ENCODE measurements at regions not wholly inside any gene's neighbourhood (a gene's known extent, or its start where the extent isn't known, plus 50 kb on each side); places are given as distances from the start of the nearest gene placed in this dataset.

GRCh38 chr1:172980456-172980855 is 70.3 kb downstream of the TNFSF18 start:
- Histone ChIP-seq H3K27ac (ENCODE audit: low read depth, low read length) (no peak overlapping the region), H3K9me2 (ENCODE audit: insufficient read depth) (no peaks in the 10 kb centered on the region), H3K27me3 (ENCODE audit: insufficient read depth, low read length) (no peaks in the 10 kb centered on the region), H4K20me1 (ENCODE audit: insufficient read depth) (no peaks in the 10 kb centered on the region), H3K4me3 (replicated peaks in 1 of 2; ENCODE audit: low read depth in 1 of 2, low read length in 2 of 2) (no peak overlapping the region), H3K4me1 (ENCODE audit: control insufficient read depth in 1 of 2, insufficient read depth in 2 of 2, low read length in 2 of 2) (peaks cover 0 to 8% of the 10 kb centered on the region in 2 experiments; a peak in 1 of 4 replicates), H3K36me3 (ENCODE audit: control insufficient read depth in 1 of 2, insufficient read depth in 2 of 2, low read length in 2 of 2) (no peaks in the 10 kb centered on the region), H3K9ac (ENCODE audit: low read length) (no peak overlapping the region), H3K9me3 (ENCODE audit: control insufficient read depth in 1 of 2, insufficient read depth in 1 of 2, low read depth in 1 of 2, low read length in 2 of 2) (no peaks in the 10 kb centered on the region), H3K79me2 (ENCODE audit: insufficient read depth, low read length) (no peaks in the 10 kb centered on the region), H2AFZ (ENCODE audit: low read depth, low read length, poor library complexity, severe bottlenecking) (peak overlapping the region; percentile 79), H3K4me2 (ENCODE audit: low read length) (no peak overlapping the region)
- no TSS peak for BruUV-seq (replicated peaks)
- ChIA-PET RAD21 (ENCODE audit: low non-redundant PET in 1 of 2, low total read pairs in 2 of 2, uncharacterized antibody in 2 of 2, unreplicated experiment in 2 of 2) (no interaction called here), CTCF (no interaction called here), POLR2A (no interaction called here)
- DNase-seq (ENCODE audit: low read depth, low spot score) (no peak), ATAC-seq (no peak)
- TF ChIP-seq FOSL1 (IDR thresholded peaks at IDR 0.05; ENCODE audit: low read depth) (no peak), CEBPB (IDR thresholded peaks at IDR 0.05; ENCODE audit: low read depth) (no peak), SP1 (IDR thresholded peaks at IDR 0.05; ENCODE audit: low read depth) (no peak), ZBTB33 (IDR thresholded peaks at IDR 0.05; ENCODE audit: extremely low read depth, insufficient replicate concordance, low read length) (no peak), EGR1 (IDR thresholded peaks at IDR 0.05; ENCODE audit: low read depth) (no peak)
- TF ChIP-seq, protein P1, sequence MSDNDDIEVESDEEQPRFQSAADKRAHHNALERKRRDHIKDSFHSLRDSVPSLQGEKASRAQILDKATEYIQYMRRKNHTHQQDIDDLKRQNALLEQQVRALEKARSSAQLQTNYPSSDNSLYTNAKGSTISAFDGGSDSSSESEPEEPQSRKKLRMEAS (IDR thresholded peaks at IDR 0.05): no peak
- TF ChIP-seq, protein P2, sequence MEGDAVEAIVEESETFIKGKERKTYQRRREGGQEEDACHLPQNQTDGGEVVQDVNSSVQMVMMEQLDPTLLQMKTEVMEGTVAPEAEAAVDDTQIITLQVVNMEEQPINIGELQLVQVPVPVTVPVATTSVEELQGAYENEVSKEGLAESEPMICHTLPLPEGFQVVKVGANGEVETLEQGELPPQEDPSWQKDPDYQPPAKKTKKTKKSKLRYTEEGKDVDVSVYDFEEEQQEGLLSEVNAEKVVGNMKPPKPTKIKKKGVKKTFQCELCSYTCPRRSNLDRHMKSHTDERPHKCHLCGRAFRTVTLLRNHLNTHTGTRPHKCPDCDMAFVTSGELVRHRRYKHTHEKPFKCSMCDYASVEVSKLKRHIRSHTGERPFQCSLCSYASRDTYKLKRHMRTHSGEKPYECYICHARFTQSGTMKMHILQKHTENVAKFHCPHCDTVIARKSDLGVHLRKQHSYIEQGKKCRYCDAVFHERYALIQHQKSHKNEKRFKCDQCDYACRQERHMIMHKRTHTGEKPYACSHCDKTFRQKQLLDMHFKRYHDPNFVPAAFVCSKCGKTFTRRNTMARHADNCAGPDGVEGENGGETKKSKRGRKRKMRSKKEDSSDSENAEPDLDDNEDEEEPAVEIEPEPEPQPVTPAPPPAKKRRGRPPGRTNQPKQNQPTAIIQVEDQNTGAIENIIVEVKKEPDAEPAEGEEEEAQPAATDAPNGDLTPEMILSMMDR (IDR thresholded peaks at IDR 0.05 in 2 of 3, conservative IDR thresholded peaks at IDR 0.05 in 1 of 3; ENCODE audit: borderline replicate concordance in 1 of 3, insufficient read depth in 1 of 3, low read depth in 2 of 3, low read length in 2 of 3): no peak
- intact Hi-C loops (cut with micrococcal nuclease): no loop called here
